HepG2 (cell line): ENCODE measurements at regions not wholly inside any gene's neighbourhood (a gene's known extent, or its start where the extent isn't known, plus 50 kb on each side); places are given as distances from the start of the nearest gene placed in this dataset.

Source experiments
- ATAC-seq: fragments of 200-7000 bp; cut with Tn5 transposase; 3 replicates; pipeline ENCODE4 v1.9.1; 2020; ENCODE audit warnings: mild to moderate bottlenecking, moderate library complexity
- BruUV-seq: library from RNA; stranded (reverse); fragments of 400-500 nt; replicated peaks from 2 replicates; lab custom pipeline; 2021; lab: Mats Ljungman, UMichigan
- CTCF ChIA-PET: fragments of 300-600 bp; formaldehyde crosslinking; extraction: SDS; loops from one replicate; lab custom pipeline; 2021; ENCODE audit warnings: low total read pairs, inconsistent platforms, low intra/inter-chr PET ratio; lab: Yijun Ruan, JAX
- POLR2A ChIA-PET: fragments of 350-600 bp; sonication (Branson Sonifier 250); formaldehyde crosslinking; loops from one replicate; lab custom pipeline; 2020; ENCODE audit warnings: antibody characterized with exemption, inconsistent platforms; lab: Yijun Ruan, JAX
- DNase-seq: peaks from one replicate; pipeline ENCODE4 v3.0.0-alpha.2; 2015; ENCODE audit warnings: low spot score
- FAIRE-seq: peaks from 3 replicates; lab custom pipeline; 2011; peaks lifted over from hg19 to GRCh38; lab: Jason Lieb, UNC
- H2AFZ ChIP-seq: one replicate; pipeline ENCODE4 v1.6.1; 2011; ENCODE audit warnings: low read length, inconsistent platforms
- H3K27ac ChIP-seq: fragments of 300-600 bp; 3 replicates; pipeline ENCODE4 v1.8.0; 2011; ENCODE audit warnings: mixed run types, mild to moderate bottlenecking, mixed read lengths, low read length, inconsistent platforms; ENCODE audit not compliant: insufficient read depth; ENCODE audit errors: extremely low read length
- H3K27me3 ChIP-seq, 2 experiments: fragments of 200-600 bp in 1 of 2; 2 replicates in 1 of 2; 3 replicates in 1 of 2; pipeline versions ENCODE4 v1.6.0 to v1.8.0; 2011; ENCODE audit warnings: low read length in 2 of 2, mild to moderate bottlenecking in 2 of 2, moderate library complexity in 2 of 2, inconsistent platforms in 1 of 2; ENCODE audit not compliant: insufficient read depth in 2 of 2, control insufficient read depth in 1 of 2
- H3K36me3 ChIP-seq, 2 experiments: fragments of 200-600 bp in 1 of 2; replicated peaks in 1 of 2; 2 replicates in 1 of 2; 3 replicates in 1 of 2; pipeline versions ENCODE4 v1.5.1 to v1.8.0; 2011; ENCODE audit warnings: low read length in 2 of 2, inconsistent platforms in 1 of 2; ENCODE audit not compliant: insufficient read depth in 2 of 2, control insufficient read depth in 1 of 2
- H3K4me1 ChIP-seq: 2 replicates; pipeline ENCODE4 v1.5.1; 2012; ENCODE audit warnings: low read length, inconsistent platforms; ENCODE audit not compliant: insufficient read depth
- H3K4me2 ChIP-seq: 2 replicates; pipeline ENCODE4 v1.6.0; 2011; ENCODE audit warnings: low read depth, low read length, inconsistent platforms
- H3K4me3 ChIP-seq, 3 experiments: fragments of 200-600 bp in 1 of 3; sonication (generic), shearing (Covaris generic) in 1 of 3; replicated peaks in 1 of 3; 2 replicates each; pipeline ENCODE4 v1.5.1; 2011 to 2016; ENCODE audit warnings: low read length in 3 of 3, inconsistent platforms in 2 of 3, low read depth in 2 of 3, mild to moderate bottlenecking in 2 of 3, control low read depth in 1 of 3, mixed read lengths in 1 of 3; ENCODE audit not compliant: insufficient read depth in 1 of 3
- H3K79me2 ChIP-seq: one replicate; pipeline ENCODE4 v1.6.1; 2011; ENCODE audit warnings: low read length, inconsistent platforms; ENCODE audit not compliant: insufficient read depth
- H3K9ac ChIP-seq: 2 replicates; pipeline ENCODE4 v1.6.0; 2011; ENCODE audit warnings: mild to moderate bottlenecking, low read depth, low read length, inconsistent platforms; ENCODE audit not compliant: insufficient read depth
- H3K9me3 ChIP-seq: 2 replicates; pipeline ENCODE4 v1.5.1; 2012; ENCODE audit warnings: mild to moderate bottlenecking, low read length
- H4K20me1 ChIP-seq: 2 replicates; pipeline ENCODE4 v1.6.0; 2011; ENCODE audit warnings: inconsistent platforms, mild to moderate bottlenecking, low read length, moderate library complexity; ENCODE audit not compliant: insufficient read depth
- HIC2 ChIP-seq: sonication (generic); formaldehyde crosslinking; IDR thresholded peaks from 2 replicates; pipeline ENCODE4 v1.9.0; 2022; ENCODE audit warnings: low read depth, missing genetic modification reagents
- MAFG ChIP-seq: sonication (generic); formaldehyde crosslinking; IDR thresholded peaks from 2 replicates; pipeline ENCODE4 v1.5.1; 2020; ENCODE audit warnings: mild to moderate bottlenecking, missing genetic modification reagents
- MNT ChIP-seq: fragments of 450-650 bp; IDR thresholded peaks from 2 replicates; pipeline ENCODE4 v1.6.1; 2016
- NKX3-1 ChIP-seq: sonication (generic); formaldehyde crosslinking; IDR thresholded peaks from 2 replicates; pipeline ENCODE4 v1.5.0; 2020; ENCODE audit warnings: missing genetic modification reagents
- TFDP1 ChIP-seq: IDR thresholded peaks from 2 replicates; pipeline ENCODE4 v1.6.1; 2016; ENCODE audit warnings: missing compliant biosample characterization, missing genetic modification reagents, borderline replicate concordance
- ZFP41 ChIP-seq: sonication (generic); formaldehyde crosslinking; IDR thresholded peaks from 2 replicates; pipeline ENCODE4 v1.4.0; 2020; ENCODE audit warnings: mild to moderate bottlenecking, missing genetic modification reagents, borderline replicate concordance
- ZNF124 ChIP-seq: sonication (generic); formaldehyde crosslinking; IDR thresholded peaks from 2 replicates; pipeline ENCODE4 v1.4.0; 2020; ENCODE audit warnings: missing genetic modification reagents
- ZNF143 ChIP-seq: sonication (generic); formaldehyde crosslinking; IDR thresholded peaks from 2 replicates; pipeline ENCODE4 v1.4.0; 2020; ENCODE audit warnings: missing genetic modification reagents
- ZNF224 ChIP-seq: sonication (generic); formaldehyde crosslinking; IDR thresholded peaks from 2 replicates; pipeline ENCODE4 v1.5.0; 2020; ENCODE audit warnings: mild to moderate bottlenecking, missing genetic modification reagents
- ZNF326 ChIP-seq: sonication (generic); formaldehyde crosslinking; IDR thresholded peaks from 2 replicates; pipeline ENCODE4 v1.4.0; 2020; ENCODE audit warnings: missing genetic modification reagents, borderline replicate concordance
- ZNF331 ChIP-seq: sonication (generic); formaldehyde crosslinking; IDR thresholded peaks from 2 replicates; pipeline ENCODE4 v1.4.0; 2020; ENCODE audit warnings: missing genetic modification reagents
- ZNF552 ChIP-seq: sonication (generic); formaldehyde crosslinking; IDR thresholded peaks from 2 replicates; pipeline ENCODE4 v1.9.0; 2022; ENCODE audit warnings: missing genetic modification reagents, mild to moderate bottlenecking, borderline replicate concordance
- ZNF691 ChIP-seq: sonication (generic); formaldehyde crosslinking; IDR thresholded peaks from 2 replicates; pipeline ENCODE4 v1.4.0; 2020; ENCODE audit warnings: missing genetic modification reagents, low read depth, mild to moderate bottlenecking, borderline replicate concordance
- ZSCAN9 ChIP-seq: IDR thresholded peaks from 2 replicates; pipeline ENCODE4 v1.6.1; 2016; ENCODE audit warnings: borderline replicate concordance
- ZZZ3 ChIP-seq: sonication (generic); formaldehyde crosslinking; IDR thresholded peaks from 2 replicates; pipeline ENCODE4 v1.4.0; 2020; ENCODE audit warnings: missing genetic modification reagents, mild to moderate bottlenecking, borderline replicate concordance
- WGBS: methylation state at CpG from one replicate; pipeline ENCODE4 v1.1.6; 2017; ENCODE audit warnings: low lambda C conversion rate; 5-methylcytosine and 5-hydroxymethylcytosine counted together
- in situ Hi-C: cut with HindIII; loops from 2 replicates; pipeline ENCODE4 v1.10.0; 2017; ENCODE audit warnings: low pct_unique_long_range_greater_than_20kb; ENCODE audit not compliant: extremely low pct_ligation_motif_present
- intact Hi-C: fragments of 100-400 bp; cut with micrococcal nuclease; formaldehyde crosslinking; loops from one replicate; pipeline ENCODE4 v1.10.0; 2022; ENCODE audit not compliant: unreplicated experiment
- TF ChIP-seq, protein P1 (sequence below): sonication (generic); formaldehyde crosslinking; IDR thresholded peaks from 2 replicates; pipeline ENCODE4 v1.8.0; 2022; ENCODE audit warnings: mild to moderate bottlenecking, missing genetic modification reagents; ENCODE audit not compliant: insufficient replicate concordance
- TF ChIP-seq, protein P2 (sequence below): sonication (generic); formaldehyde crosslinking; IDR thresholded peaks from 2 replicates; pipeline ENCODE4 v1.5.0; 2020; ENCODE audit warnings: missing genetic modification reagents

- ATAC-seq, result no peak
- no peak for DNase-seq
- intact Hi-C loops (no loop called here), in situ Hi-C loops (no loop called here)
- H3K4me3 ChIP-seq, result no peak overlapping the region
- no peak overlapping the region for H3K4me2 ChIP-seq
- no peak for FAIRE-seq
- no TSS peak for BruUV-seq
- H3K9ac ChIP-seq, result no peak overlapping the region
- peaks cover 3% of the 10 kb centered on the region for H3K9me3 ChIP-seq
- H3K27me3 ChIP-seq, result no peaks in the 10 kb centered on the region
- no peak overlapping the region for H3K27ac ChIP-seq
- H2AFZ ChIP-seq, result no peak overlapping the region
- no peaks in the 10 kb centered on the region for H3K4me1 ChIP-seq
- CTCF ChIA-PET, result no interaction called here
- 0% methylated on average over 2 of the region's 3 CpGs for WGBS
- no peaks in the 10 kb centered on the region for H3K79me2 ChIP-seq
- H4K20me1 ChIP-seq, result no peaks in the 10 kb centered on the region
- H3K36me3 ChIP-seq, result no peaks in the 10 kb centered on the region
- POLR2A ChIA-PET, result no interaction called here
- TF ChIP-seq ZNF326, result no peak
- no peak for TF ChIP-seq MAFG (CRISPR knock-in tag)
- TF ChIP-seq, protein P1, sequence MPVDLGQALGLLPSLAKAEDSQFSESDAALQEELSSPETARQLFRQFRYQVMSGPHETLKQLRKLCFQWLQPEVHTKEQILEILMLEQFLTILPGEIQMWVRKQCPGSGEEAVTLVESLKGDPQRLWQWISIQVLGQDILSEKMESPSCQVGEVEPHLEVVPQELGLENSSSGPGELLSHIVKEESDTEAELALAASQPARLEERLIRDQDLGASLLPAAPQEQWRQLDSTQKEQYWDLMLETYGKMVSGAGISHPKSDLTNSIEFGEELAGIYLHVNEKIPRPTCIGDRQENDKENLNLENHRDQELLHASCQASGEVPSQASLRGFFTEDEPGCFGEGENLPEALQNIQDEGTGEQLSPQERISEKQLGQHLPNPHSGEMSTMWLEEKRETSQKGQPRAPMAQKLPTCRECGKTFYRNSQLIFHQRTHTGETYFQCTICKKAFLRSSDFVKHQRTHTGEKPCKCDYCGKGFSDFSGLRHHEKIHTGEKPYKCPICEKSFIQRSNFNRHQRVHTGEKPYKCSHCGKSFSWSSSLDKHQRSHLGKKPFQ, result no peak
- TF ChIP-seq ZNF143 (CRISPR knock-in tag), result no peak
- TF ChIP-seq ZNF224 (CRISPR knock-in tag), result no peak
- no peak for TF ChIP-seq ZNF691 (CRISPR knock-in tag)
- no peak for TF ChIP-seq MNT
- no peak for TF ChIP-seq ZSCAN9 (CRISPR knock-in tag)
- no peak for TF ChIP-seq ZNF331 (CRISPR knock-in tag)
- TF ChIP-seq NKX3-1 (CRISPR knock-in tag), result no peak
- no peak for TF ChIP-seq ZNF552 (CRISPR knock-in tag)
- TF ChIP-seq, protein P2, sequence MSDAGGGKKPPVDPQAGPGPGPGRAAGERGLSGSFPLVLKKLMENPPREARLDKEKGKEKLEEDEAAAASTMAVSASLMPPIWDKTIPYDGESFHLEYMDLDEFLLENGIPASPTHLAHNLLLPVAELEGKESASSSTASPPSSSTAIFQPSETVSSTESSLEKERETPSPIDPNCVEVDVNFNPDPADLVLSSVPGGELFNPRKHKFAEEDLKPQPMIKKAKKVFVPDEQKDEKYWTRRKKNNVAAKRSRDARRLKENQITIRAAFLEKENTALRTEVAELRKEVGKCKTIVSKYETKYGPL (CRISPR knock-in tag), result no peak
- no peak for TF ChIP-seq ZFP41
- TF ChIP-seq TFDP1 (CRISPR knock-in tag), result no peak
- TF ChIP-seq ZZZ3 (CRISPR knock-in tag), result no peak
- TF ChIP-seq ZNF124 (CRISPR knock-in tag), result no peak
- TF ChIP-seq HIC2 (CRISPR knock-in tag), result no peak
These were observed 563.4 kb upstream of the CCDC179 start for GRCh38 chr11:23423656-23424055.
